ENCODE measurements at regions not wholly inside any gene's neighbourhood (a gene's known extent, or its start where the extent isn't known, plus 50 kb on each side); places are given as distances from the start of the nearest gene placed in this dataset.
"Not testable (repeated sequence)": the region's sequence is repeated elsewhere in the genome, so short reads cannot be mapped to it uniquely, and the experiment has no call there.

DNA sequence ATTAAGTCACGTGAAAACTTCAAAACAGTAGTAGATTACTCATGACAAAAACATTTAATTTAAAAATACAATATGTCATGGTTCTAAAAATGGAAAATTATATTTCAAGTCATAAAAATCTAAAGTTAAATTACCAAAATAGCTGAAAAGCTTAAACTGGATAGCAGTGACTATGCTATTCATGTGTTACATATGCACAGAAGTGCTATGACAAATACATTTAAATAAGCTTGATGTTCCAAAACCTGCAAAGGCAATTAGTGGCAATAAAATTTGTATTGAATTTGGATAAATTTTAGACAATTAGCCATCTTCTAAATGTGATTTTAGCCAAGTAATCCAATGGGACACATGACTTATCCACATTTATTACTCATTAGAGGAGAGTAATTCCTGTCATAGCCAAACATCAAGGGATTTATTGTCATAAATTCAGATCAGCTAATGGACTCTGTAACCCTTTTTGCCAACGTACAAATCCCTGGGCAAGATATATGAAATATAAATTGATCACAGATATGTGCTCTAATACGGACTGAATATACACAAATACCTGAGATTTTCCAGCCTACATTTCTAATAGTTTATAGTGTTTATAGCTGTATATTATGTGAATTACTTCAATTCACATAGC, 419.4 kb downstream of the ISL1 start:
- no peak for DNase-seq

DNA sequence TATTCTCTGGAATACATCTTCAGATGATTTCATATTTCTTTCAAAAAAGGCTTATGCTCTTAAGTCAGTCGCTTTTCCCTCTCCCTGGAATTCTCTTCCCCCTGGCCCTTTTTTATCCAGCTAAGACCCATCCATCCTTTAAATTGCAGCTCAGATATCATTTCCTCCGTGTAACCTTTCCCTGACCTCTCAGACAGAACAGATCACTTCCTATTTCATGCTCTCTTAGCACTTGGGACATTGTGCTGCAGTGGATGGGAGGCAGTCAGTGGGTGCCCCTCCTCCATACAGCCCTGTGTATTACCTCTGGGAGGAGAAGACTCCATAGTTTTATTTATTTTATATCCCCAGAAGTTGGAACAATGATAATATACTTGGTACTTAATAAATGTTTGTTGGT, 423.4 kb downstream of the ISL1 start:
- no peak for DNase-seq

DNA sequence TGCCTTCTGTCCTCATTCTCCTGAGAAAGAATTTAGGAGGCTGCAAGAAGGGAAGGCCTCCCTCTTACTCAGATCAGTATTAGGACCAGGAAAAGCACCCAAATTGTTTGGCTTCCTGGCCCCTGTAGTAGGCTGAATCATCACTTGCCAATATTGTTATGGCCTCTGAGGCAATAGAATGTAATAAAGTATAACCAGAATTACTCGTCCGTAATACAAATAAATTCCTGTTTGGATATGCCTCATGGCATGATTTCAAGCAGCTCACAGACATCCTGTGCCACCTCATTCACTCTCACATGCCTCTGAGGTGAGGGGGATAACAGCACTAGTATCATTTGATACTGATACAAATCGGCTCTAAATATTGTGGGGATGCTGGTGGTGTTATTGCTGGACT, 427.3 kb downstream of the ISL1 start:
- DNase-seq: no peak

DNA sequence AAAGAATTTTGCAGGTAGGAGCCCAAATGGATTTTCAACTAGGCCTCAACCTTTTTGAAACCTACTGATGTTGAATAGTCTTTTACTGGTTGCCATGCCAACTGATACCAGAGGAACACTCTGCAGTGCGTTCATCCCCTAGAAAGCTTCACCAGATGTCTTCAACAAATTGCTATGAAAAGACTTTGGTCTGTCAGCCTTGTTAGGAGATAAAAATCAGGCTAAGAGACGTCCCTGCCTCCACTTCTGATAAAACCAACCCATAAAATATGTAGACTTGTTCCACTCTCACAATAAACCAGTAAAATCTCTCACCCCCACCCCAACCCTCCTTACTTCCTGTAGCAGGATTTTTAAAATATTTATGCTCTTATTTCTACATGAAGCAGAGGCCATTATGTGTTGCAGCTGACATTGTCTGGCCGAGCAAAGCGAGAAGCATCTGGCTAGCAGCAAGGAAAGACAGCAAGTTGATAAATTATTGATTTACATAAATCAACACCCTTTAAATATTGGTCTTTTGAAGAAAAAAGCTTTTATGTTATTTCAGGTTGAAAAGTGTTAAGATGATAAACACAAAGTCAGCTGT, 428.7 kb downstream of the ISL1 start:
- no peak for DNase-seq

DNA sequence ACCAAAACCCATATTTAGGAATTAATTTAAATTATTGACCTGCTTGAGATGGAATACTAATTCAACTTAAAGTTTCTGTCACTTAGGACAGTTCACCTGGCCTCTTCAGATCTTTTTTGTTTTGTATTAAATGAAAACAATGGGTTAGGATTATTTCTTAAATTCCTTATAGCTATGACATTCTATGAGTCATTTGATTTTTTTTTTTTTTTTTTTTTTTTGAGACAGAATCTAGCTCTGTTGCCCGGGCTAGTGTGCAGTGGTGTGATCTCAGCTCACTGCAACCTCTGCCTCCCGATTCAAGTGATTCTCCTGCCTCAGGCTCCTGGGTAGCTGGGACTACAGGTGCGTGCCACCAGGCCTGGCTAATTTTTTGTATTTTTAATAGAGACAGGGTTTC, 431.6 kb downstream of the ISL1 start:
- DNase-seq: not testable (repeated sequence)

DNA sequence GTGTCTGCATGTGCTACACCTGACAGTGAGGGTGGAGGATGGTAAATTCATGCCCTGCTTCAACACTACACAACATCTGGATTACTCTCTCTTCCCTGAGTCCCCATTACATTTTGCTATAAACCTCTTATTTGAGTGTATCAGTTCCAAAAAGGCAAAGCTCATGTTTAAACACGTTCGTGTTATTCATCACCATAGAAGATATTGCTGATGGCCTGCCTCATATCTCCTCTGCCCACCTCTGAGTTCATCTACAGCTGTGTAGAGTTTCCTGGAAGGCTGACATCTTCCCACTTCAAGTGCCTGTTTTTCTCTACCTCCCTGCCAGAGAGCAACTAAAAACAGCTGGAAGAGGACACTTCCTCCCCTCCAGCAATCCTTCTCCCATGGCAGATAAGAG, 433.2 kb downstream of the ISL1 start:
- no peak for DNase-seq

DNA sequence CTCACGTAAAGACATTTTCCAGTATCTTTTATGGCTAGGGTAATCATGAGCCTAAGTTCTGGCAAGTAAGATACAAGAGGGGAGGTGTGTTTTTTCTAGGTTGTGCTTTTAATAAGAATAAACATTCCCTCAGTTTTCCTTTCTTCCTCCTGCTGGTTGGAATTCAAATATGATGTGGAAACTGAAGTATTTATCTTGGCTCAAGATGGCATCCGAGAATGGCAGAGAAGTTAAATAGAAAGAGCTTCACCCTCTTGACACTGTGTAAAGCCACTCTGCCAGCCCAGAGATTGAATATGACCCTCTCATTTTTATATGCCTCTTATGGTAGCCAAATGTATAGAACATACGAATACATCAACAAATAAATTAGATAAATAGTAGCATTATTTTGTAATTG, 438.4 kb downstream of the ISL1 start:
- no peak for DNase-seq

DNA sequence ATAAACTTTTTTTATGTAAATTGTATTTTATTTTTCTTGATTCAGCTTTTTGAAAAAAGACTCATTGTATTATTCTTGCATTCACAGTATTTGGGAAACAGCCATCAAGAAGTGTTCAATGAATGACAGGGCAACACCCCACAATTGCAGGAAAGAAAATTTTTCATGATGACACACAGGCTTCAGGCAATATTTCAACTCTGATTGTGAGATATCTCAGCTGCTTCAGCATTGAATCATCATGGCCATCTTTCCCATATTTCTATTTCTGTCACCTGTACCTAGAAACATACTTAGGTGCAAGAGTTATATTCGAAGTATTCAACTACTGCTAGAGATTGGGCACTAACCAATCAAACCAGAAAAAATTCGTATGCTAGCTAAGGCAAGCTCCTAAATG, 446.0 kb downstream of the ISL1 start:
- DNase-seq: no peak

DNA sequence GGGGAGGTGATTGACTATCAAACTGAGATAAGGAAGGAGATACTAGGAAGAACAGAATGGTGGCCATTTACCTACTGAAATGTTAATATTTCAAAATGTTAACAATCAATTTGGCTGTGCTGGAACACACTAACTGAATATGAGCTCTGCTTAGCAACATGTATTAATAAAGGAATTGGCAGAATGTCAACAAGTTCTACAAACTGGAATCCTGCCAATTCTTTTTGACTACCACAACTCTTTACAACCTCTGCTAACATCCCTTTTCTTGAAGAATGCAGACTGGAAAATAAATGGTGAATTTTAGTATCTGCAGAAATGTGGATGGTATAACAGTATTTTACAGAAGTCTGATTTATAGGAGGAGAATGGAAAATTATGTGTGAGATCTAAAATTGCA, 446.4 kb downstream of the ISL1 start:
- no peak for DNase-seq

DNA sequence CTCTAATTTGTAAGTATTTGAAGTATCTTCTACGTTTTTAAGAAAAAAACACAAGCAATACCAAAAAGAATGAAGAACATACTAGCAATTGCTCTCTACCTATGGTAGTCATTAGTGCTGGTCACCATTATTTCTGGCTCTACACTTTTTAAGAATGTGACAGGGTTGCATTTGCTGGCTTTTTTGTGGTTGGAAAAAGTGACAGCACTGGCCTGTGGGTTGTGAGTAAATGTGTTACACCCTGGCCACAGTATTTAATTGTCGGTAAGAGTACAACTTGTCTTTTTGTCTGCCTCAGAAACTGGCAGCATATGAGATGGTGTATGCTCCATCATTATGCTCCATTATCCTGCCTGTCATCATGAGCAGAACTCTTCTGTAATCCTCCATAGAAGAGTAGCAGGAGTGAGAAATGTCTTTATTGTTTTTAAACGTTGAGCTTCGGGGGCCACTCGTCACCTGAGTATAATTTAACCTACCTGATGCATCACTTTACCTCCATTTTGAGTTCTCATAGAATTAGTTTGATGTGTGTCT, 449.8 kb downstream of the ISL1 start:
- DNase-seq: no peak

DNA sequence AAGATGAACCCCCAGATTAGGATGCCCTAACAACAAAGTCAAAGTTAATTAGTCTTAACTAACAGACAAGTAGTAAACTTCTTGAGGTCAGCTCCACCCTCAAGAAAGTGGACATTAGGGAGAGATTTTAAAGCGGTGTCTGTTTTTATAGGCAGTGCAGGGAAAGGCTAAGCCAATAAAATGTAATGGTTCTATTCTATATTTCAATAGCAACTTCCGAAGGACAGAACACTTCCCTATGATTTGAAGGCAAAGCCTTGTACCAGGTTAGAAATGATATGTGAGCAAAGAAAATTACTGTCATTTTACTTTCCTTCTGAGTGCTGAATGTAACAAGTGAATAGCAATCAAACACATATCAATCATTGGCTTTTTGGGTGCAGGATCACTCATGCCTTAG, 455.2 kb downstream of the ISL1 start:
- DNase-seq: no peak

DNA sequence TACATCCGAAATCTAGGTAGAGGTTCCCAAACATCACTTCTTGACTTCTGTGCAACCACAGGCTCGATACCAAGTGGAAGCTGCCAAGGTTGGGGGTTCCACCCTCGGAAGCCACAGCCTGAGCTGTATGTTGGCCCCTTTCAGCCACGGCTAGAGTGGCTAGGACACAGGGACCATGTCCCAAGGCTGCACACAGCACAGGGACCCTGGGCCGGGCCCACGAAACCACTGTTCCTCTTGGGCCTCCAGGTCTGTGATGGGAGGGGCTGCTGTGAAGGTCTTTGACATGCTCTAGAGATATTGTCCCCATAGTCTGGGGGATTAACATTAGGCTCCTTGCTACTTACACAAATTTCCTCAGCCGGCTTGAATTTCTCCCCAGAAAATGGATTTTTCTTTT, 460.6 kb downstream of the ISL1 start:
- DNase-seq: no peak

DNA sequence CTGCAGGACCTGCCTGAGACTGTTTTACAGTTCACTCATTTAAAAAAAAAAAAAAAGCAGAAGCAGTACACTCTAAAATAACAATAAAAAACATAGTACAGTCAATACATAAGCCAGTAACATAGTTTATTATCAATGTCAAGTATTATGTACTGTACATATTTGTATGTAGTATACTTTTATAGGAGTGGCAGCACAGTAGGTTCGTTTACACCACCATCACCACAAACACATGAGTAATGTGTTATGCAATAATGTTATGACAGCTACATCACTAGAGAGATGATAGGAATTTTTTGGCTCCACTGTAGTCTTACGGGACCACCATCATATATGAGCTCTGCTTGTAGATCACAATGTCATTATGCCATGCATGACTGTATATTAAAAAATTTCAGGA, 462.8 kb downstream of the ISL1 start:
- no peak for DNase-seq

DNA sequence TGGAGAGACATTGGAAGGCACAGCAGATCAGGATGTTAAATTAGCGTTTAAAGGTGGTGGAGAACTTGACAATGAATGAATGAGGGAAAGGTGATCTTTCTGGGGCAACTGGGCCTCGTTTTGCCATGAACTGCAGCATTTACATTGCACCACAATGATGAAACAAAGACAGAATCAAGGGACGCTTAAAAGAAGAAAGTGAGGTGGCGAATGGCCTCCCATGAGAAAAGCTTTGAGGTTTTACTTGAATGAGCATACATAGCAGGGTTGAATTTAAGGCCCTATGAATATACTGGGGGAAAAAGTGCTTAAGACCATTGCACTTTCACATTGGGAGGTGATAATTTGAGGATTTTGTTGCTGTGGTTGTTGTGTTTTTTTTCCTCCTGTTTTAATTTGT, 476.4 kb downstream of the ISL1 start:
- no peak for DNase-seq

DNA sequence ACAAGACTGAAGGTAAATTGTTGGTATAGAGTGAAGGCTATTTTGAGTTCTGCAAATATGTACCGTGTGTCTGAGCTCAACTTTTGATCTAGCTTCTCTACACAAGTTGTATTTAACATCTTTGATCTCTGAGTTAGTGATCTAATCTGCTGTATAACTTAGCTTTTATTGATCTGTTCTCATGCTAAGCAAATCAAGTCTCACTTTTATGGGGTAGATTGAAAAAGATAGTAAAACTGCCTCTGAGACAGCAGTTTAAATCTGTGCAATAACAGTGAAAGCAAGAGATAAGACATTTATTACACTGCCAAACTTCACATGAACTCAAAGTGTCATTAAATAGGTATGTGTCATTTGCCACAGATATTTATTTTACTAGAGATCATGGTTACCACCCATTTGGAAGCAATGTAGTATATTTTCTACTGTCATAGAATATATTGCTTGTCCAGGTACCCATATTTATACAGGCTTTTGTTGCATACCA, 477.3 kb downstream of the ISL1 start:
- DNase-seq: no peak

DNA sequence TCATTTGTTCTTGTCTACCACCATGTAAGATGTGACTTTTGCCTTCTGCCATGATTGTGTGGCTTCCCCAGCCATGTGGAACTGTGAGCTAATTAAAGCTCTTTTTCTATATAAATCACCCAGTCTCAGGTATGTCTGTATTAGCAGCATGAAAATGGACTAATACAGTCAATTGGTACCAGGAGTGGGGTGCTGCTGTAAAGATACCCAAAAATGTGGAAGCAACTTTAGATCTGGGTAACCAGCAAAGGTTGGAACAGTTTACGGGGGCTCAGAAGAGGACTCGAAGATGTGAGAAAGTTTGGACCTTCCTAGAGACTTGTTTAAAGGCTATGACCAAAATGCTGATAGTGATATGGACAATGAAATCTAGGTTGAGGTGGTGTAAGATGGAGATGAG, 488.9 kb downstream of the ISL1 start:
- DNase-seq: no peak

DNA sequence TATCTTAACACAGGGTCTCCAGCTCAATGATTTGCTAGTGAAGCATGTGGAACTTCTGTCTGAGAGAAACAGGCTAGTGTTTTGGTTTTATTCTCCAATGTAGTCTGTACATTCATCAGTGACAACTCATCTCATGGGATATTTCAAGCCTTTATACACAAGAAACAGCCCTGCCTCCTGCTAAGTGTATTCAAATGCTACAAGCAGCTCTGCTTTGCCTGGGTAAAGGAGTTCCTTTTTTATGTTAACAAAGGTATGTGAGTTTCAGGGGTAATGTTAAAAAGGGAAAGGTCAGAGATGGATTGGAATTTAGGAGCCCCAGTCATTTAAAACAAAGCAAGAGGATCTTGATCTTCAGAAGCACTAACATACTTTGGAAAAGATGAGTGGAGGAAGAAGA, 498.7 kb downstream of the ISL1 start:
- DNase-seq: no peak

DNA sequence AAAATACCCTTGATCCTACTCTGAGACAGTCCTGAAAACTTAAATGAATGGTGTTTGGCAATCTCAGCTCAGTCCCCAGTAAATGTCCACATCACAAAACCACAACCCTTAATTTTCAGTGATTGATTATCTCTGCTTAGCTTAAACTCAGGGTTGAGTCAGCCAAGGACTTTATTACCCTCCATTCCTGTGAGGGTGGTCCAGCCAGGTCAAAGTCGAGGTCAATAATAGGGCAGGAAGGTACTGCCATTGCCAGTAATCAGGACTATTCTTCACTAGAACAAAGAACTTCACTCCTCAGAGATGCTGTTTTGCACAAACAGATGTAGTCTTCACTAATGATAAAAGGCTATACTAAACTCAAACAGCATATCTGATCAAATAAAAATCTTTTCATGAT, 499.4 kb downstream of the ISL1 start:
- DNase-seq: no peak

DNA sequence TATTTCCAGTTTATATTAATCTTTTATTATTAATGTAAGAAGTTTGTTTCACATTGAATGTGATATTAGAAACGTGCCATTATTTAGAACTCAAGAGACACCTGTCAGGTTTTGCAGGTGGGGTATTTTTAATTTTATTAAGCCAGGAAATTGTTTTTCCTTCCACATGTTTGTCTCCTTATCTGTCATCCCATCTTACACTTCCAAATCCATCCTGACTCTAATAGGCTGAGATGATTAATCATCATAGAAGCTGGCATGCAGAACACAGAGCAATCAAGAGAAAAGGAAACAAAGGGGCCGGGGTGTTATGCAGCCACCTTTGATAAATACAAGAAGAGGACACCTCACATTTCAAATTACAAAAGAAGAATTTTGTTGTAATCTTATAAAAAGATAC, 506.5 kb downstream of the ISL1 start:
- DNase-seq: no peak

DNA sequence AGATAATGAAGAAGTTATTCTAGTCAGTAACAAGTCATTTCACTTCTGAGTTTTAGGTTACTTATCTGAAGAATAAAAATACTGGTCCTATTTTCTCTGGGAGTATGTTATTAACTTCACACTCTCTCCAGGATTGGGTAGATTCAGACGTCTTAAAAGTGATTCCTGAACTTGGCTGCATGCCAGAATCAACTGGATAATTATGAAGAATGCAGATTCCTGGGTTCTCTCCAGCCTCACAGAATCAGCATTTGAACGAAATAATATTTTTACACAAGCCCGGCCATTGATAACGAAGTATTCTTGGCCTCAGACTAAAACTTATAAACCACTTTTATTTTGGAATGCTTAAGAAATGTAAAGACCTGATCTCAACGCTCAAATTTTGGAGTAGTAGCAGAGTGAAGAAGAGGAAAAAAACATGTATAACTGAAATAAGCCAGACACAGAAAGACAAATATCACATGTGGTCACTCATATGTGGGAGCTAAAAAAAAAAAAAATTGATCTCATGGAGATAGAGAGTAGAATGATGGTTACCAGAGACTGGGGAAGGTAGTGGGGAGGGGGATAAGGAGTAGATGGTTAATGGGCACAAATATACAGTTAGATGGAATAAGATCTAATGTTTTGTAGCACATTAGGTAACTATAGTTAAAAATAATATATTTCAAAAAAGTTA, 507.3 kb downstream of the ISL1 start:
- DNase-seq: no peak

DNA sequence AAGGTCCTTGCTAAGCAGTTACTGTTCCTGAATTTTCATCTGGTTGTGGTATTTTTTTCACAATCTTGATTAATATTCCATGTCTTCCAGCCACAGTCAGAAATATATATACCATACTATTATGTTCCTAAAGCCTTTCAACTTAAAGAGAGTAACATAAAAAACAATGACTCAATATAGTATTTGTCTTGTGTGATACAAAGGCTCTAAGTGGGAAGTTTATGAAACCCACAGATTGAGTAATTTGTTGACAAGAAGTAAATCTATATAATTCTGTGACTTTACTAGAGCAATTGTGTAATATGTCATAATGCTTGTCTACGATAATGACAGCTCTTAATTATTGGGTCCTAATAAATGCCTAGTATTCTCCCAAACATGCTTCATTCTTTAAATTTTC, 509.4 kb downstream of the ISL1 start:
- DNase-seq: no peak

DNA sequence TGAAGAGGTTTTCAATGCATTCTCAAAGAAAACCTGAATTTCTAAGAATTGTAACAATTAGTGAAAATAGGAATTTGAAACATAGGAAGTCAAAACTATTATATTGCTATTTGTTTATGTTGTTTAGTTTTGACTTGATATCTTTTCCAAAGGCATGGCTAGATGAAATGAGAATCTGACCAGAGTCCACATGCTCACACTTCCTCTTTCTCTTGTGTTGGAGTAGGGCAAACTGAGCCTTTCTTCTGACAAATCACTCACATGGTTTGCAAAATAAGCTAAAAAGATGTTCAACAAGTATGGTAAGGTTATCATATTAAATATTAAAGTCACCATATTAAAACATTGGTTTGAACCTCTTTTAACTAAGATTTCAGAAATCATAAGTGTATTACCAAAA, 512.6 kb downstream of the ISL1 start:
- no peak for DNase-seq

DNA sequence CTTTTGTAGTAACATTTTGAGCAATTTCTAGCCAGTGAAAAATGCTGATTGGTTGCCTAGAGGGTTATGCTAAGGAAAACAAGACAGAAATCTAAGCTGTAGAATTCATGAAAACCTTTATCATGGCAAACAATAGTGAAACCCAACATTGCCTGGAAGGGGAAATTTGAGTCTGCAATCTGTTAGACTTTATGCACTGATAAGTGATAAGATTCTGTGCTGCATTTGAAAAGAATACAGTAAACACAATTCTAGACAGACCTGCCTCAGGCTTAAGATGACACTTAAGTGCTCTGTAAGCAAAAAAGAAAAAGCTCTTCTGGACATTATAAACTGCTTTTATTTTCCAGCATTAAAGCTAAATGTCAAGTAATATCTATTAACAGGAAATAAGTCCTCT, 519.3 kb downstream of the ISL1 start:
- no peak for DNase-seq
